ENCODE measurements at regions not wholly inside any gene's neighbourhood (a gene's known extent, or its start where the extent isn't known, plus 50 kb on each side); places are given as distances from the start of the nearest gene placed in this dataset.

DNA sequence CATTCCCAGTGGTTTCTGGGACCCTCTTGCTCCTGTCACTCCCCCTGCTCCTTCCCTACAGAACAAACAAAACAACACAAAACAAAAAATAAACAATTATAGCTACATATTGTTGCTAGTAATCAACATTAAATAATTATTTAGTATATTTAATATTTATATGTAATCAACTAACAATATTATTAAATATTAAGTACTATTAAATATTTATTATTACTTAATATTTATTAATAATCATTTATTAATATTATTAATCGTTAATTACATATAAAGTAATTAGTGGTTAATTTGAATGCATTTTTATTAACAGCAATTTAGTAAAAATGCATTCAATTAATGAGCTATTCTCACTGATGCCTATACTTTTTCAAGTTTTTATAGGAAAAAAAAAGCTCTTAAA is 139.4 kb downstream of the ITGB8 start (continued):
- TF ChIP-seq, protein P1, sequence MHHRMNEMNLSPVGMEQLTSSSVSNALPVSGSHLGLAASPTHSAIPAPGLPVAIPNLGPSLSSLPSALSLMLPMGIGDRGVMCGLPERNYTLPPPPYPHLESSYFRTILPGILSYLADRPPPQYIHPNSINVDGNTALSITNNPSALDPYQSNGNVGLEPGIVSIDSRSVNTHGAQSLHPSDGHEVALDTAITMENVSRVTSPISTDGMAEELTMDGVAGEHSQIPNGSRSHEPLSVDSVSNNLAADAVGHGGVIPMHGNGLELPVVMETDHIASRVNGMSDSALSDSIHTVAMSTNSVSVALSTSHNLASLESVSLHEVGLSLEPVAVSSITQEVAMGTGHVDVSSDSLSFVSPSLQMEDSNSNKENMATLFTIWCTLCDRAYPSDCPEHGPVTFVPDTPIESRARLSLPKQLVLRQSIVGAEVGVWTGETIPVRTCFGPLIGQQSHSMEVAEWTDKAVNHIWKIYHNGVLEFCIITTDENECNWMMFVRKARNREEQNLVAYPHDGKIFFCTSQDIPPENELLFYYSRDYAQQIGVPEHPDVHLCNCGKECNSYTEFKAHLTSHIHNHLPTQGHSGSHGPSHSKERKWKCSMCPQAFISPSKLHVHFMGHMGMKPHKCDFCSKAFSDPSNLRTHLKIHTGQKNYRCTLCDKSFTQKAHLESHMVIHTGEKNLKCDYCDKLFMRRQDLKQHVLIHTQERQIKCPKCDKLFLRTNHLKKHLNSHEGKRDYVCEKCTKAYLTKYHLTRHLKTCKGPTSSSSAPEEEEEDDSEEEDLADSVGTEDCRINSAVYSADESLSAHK (tag by site-specific recombination; IDR thresholded peaks at IDR 0.05) = no peak
- TF ChIP-seq ZEB2 (tag by site-specific recombination; IDR thresholded peaks at IDR 0.05) (no peak), REPIN1 (tag by site-specific recombination; IDR thresholded peaks at IDR 0.05; ENCODE audit: low read depth) (no peak)

DNA sequence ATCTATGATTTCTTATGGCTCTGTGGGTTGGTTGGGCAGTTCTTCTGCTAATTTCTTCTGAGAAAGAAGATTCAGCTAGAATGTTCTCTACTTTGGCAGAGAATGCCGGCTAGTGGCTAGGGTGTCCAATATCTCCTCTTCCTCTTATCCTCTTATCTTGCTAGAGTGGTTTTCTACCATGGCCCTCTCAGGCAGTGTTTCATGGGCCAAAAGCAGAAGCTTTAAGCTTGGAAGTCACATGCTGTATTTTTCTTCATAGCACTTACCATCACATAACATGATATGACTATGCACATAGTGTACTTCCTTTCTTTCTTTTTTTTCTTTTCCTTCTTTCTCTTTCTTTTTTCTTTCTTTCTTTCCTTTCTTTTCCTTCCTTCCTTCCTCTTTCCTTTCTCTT is 140.0 kb downstream of the ITGB8 start:
- Histone ChIP-seq H3K9me3 (ENCODE audit: control insufficient read depth, insufficient read depth, low read depth, low read length) (no peaks in the 10 kb centered on the region), H3K36me3 (ENCODE audit: control insufficient read depth in 2 of 2, insufficient read depth in 1 of 2, low read length in 2 of 2) (no peaks in the 10 kb centered on the region), H3K4me3 (ENCODE audit: low read depth, low read length) (no peak overlapping the region), H3K4me1 (ENCODE audit: control insufficient read depth, insufficient read depth, low read length) (no peaks in the 10 kb centered on the region), H3K27ac (ENCODE audit: extremely low read depth, low read depth, low read length) (no peak overlapping the region)
- ChIA-PET POLR2A (no interaction called here), CTCF (interaction anchor here (0.7 to 1.6 kb wide), 6 partner anchors 41 to 488 kb away, joined by 3 to 6 read pairs (median 3); no protein-coding TSS in a partner anchor)
- TF ChIP-seq BCL6B (tag by site-specific recombination; IDR thresholded peaks at IDR 0.05) = no peak
- no peak for TF ChIP-seq ZNF211 (tag by site-specific recombination; IDR thresholded peaks at IDR 0.05; ENCODE audit: low read depth)
- no peak for TF ChIP-seq ZSCAN23 (tag by site-specific recombination; IDR thresholded peaks at IDR 0.05)
- no peak for TF ChIP-seq ZFHX2 (tag by site-specific recombination; conservative IDR thresholded peaks at IDR 0.05)

- Histone ChIP-seq H3K27ac (ENCODE audit: extremely low read depth, low read depth, low read length) (no peak overlapping the region), H3K36me3 (ENCODE audit: control insufficient read depth in 2 of 2, insufficient read depth in 1 of 2, low read length in 2 of 2) (no peaks in the 10 kb centered on the region), H3K4me1 (ENCODE audit: control insufficient read depth, insufficient read depth, low read length) (no peaks in the 10 kb centered on the region), H3K9me3 (ENCODE audit: control insufficient read depth, insufficient read depth, low read depth, low read length) (no peaks in the 10 kb centered on the region), H3K4me3 (ENCODE audit: low read depth, low read length) (no peak overlapping the region)
- CTCF ChIA-PET = no interaction called here
- POLR2A ChIA-PET = no interaction called here
- TF ChIP-seq ZBTB20 (tag by site-specific recombination; IDR thresholded peaks at IDR 0.05) (no peak), ZNF175 (tag by site-specific recombination; IDR thresholded peaks at IDR 0.05) (no peak), ZNF48 (tag by site-specific recombination; IDR thresholded peaks at IDR 0.05) (no peak)
Observed at GRCh38 chr7:20474249-20474648, 141.2 kb upstream of the ABCB5 start.

DNA sequence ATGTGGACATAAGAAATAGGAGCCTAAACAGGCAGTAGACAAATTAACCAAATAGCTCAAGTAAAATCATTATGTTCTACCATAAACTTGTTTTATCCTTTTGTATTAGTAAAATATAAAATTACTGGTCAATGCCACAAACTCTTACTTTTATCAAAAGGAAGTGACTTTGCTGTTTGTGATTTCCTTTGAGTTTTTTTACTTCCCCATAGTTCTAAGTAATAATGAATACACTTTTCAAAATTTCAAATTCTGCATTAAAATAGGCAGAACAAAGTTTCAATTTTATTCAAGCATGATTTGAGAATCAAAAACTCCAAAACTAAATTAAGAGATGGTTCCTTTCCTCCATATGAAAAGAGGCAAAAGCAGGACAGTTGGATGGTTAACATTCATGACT is 139.7 kb upstream of the ABCB5 start:
- Histone ChIP-seq H3K36me3 (ENCODE audit: control insufficient read depth in 2 of 2, insufficient read depth in 1 of 2, low read length in 2 of 2) (no peaks in the 10 kb centered on the region), H3K9me3 (ENCODE audit: control insufficient read depth, insufficient read depth, low read depth, low read length) (no peaks in the 10 kb centered on the region), H3K4me1 (ENCODE audit: control insufficient read depth, insufficient read depth, low read length) (no peaks in the 10 kb centered on the region), H3K27ac (ENCODE audit: extremely low read depth, low read depth, low read length) (no peak overlapping the region), H3K4me3 (ENCODE audit: low read depth, low read length) (no peak overlapping the region)
- CTCF ChIA-PET = interaction anchor here (0.6 kb wide), 1 partner anchor 35 kb away, joined by 4 read pairs; no protein-coding TSS in a partner anchor
- POLR2A ChIA-PET = no interaction called here
- no peak for TF ChIP-seq ZNF266 (tag by site-specific recombination; IDR thresholded peaks at IDR 0.05; ENCODE audit: low read depth)
- TF ChIP-seq SCRT1 (tag by site-specific recombination; IDR thresholded peaks at IDR 0.05; ENCODE audit: borderline replicate concordance) = no peak
- TF ChIP-seq ZNF530 (tag by site-specific recombination; IDR thresholded peaks at IDR 0.05; ENCODE audit: low read depth) = no peak
- TF ChIP-seq ZBTB17 (tag by site-specific recombination; IDR thresholded peaks at IDR 0.05) = no peak
- TF ChIP-seq GLI4 (tag by site-specific recombination; IDR thresholded peaks at IDR 0.05) = no peak
- TF ChIP-seq HOXC10 (CRISPR knock-in tag; IDR thresholded peaks at IDR 0.05) = no peak
- TF ChIP-seq ZNF629 (tag by site-specific recombination; IDR thresholded peaks at IDR 0.05) = no peak
- TF ChIP-seq SP2 (tag by site-specific recombination; IDR thresholded peaks at IDR 0.05) = no peak
- no peak for TF ChIP-seq TCF7L2 (IDR thresholded peaks at IDR 0.05; ENCODE audit: borderline replicate concordance, low read depth, low read length)
- no peak for TF ChIP-seq ZBTB8A (tag by site-specific recombination; IDR thresholded peaks at IDR 0.05)
- no peak for TF ChIP-seq KLF8 (tag by site-specific recombination; IDR thresholded peaks at IDR 0.05)
- TF ChIP-seq ZNF394 (tag by site-specific recombination; IDR thresholded peaks at IDR 0.05; ENCODE audit: borderline replicate concordance) = no peak
- no peak for TF ChIP-seq ZNF239 (tag by site-specific recombination; IDR thresholded peaks at IDR 0.05)
